GM12865 (cell line): ENCODE measurements at regions not wholly inside any gene's neighbourhood (a gene's known extent, or its start where the extent isn't known, plus 50 kb on each side); places are given as distances from the start of the nearest gene placed in this dataset.

Experiments
- DNase-seq: peaks from one replicate; pipeline ENCODE4 v3.0.0; 2010; ENCODE audit warnings: low read depth
- H3K4me3 ChIP-seq: 2 replicates; pipeline ENCODE4 v1.5.1; 2011; ENCODE audit warnings: mild to moderate bottlenecking, low read depth, low read length, control low read depth
- CTCF ChIP-seq: IDR thresholded peaks from 2 replicates; pipeline ENCODE4 v1.5.1; 2011; ENCODE audit warnings: low read length, control low read depth, low read depth, inconsistent platforms; ENCODE audit not compliant: insufficient read depth; ENCODE audit errors: missing control alignments

GRCh38 chr5:172582940-172583339 lies 58.1 kb upstream of the NEURL1B start:
- no peak overlapping the region for H3K4me3 ChIP-seq
- no peak for TF ChIP-seq CTCF
- no peak for DNase-seq

- no peak for TF ChIP-seq CTCF
- no peak overlapping the region for H3K4me3 ChIP-seq
- no peak for DNase-seq
Measured at GRCh38 chr5:172581315-172581714, 59.7 kb upstream of the NEURL1B start.

GRCh38 chr5:172579403-172579990 lies 61.6 kb upstream of the NEURL1B start:
- no peak for DNase-seq
- H3K4me3 ChIP-seq, result no peak overlapping the region
- TF ChIP-seq CTCF, result no peak

- no peak for DNase-seq
- H3K4me3 ChIP-seq, result no peak overlapping the region
- TF ChIP-seq CTCF, result no peak
Measured at GRCh38 chr5:172577267-172577909, 63.7 kb upstream of the NEURL1B start.

- no peak for DNase-seq
- no peak for TF ChIP-seq CTCF
- no peak overlapping the region for H3K4me3 ChIP-seq
Measured at GRCh38 chr5:172575816-172576545, 65.1 kb upstream of the NEURL1B start.

- DNase-seq, result no peak
- no peak overlapping the region for H3K4me3 ChIP-seq
- TF ChIP-seq CTCF, result no peak
Measured at GRCh38 chr5:172575416-172575815, 65.6 kb upstream of the NEURL1B start.

GRCh38 chr5:172574871-172575223 lies 66.2 kb upstream of the NEURL1B start:
- no peak for TF ChIP-seq CTCF
- no peak overlapping the region for H3K4me3 ChIP-seq
- no peak for DNase-seq
